GM23338 (cell line): ENCODE measurements at regions not wholly inside any gene's neighbourhood (a gene's known extent, or its start where the extent isn't known, plus 50 kb on each side); places are given as distances from the start of the nearest gene placed in this dataset.

Experiments
- ATAC-seq: fragments of 200-7000 bp; cut with Tn5 transposase; 3 replicates; pipeline ENCODE4 v1.9.1; 2020
- DNase-seq: peaks from one replicate; pipeline ENCODE4 v3.0.0-alpha.2; 2015; ENCODE audit warnings: low spot score
- H2AFZ ChIP-seq: fragments of 200-600 bp; sonication (generic); 2 replicates; pipeline ENCODE4 v1.8.0; 2016; ENCODE audit warnings: antibody characterized with exemption, mild to moderate bottlenecking, moderate library complexity
- H3F3A ChIP-seq: fragments of 200-600 bp; sonication (generic); replicated peaks from 2 replicates; pipeline ENCODE4 v1.8.0; 2017; ENCODE audit warnings: antibody characterized with exemption, mixed run types, low read depth
- H3K27ac ChIP-seq: fragments of 200-600 bp; sonication (generic); 2 replicates; pipeline ENCODE4 v1.6.1; 2016; ENCODE audit warnings: low read depth
- H3K27me3 ChIP-seq: fragments of 200-600 bp; sonication (generic); 2 replicates; pipeline ENCODE4 v1.8.0; 2016; ENCODE audit warnings: mild to moderate bottlenecking, mixed run types, moderate library complexity; ENCODE audit not compliant: insufficient read depth
- H3K36me3 ChIP-seq: fragments of 200-600 bp; sonication (generic); 2 replicates; pipeline ENCODE4 v1.8.0; 2016; ENCODE audit warnings: mild to moderate bottlenecking; ENCODE audit not compliant: insufficient read depth
- H3K4me1 ChIP-seq: fragments of 200-600 bp; sonication (generic); 2 replicates; pipeline ENCODE4 v1.8.0; 2016; ENCODE audit warnings: mild to moderate bottlenecking, moderate library complexity; ENCODE audit not compliant: insufficient read depth
- H3K4me2 ChIP-seq: fragments of 200-600 bp; sonication (generic); 2 replicates; pipeline ENCODE4 v1.7.1; 2017; ENCODE audit warnings: mixed run types
- H3K4me3 ChIP-seq: fragments of 200-600 bp; sonication (generic); 2 replicates; pipeline ENCODE4 v1.6.1; 2016; ENCODE audit warnings: mixed run types
- H3K79me2 ChIP-seq: fragments of 200-600 bp; sonication (generic); replicated peaks from 2 replicates; pipeline ENCODE4 v1.8.0; 2017; ENCODE audit warnings: mild to moderate bottlenecking; ENCODE audit not compliant: insufficient read depth
- H3K9me2 ChIP-seq: fragments of 200-600 bp; sonication (generic); 2 replicates; pipeline ENCODE4 v1.8.0; 2017; ENCODE audit not compliant: insufficient read depth
- H4K20me1 ChIP-seq: fragments of 200-600 bp; sonication (generic); replicated peaks from 2 replicates; pipeline ENCODE4 v1.8.0; 2017; ENCODE audit warnings: mild to moderate bottlenecking; ENCODE audit not compliant: insufficient read depth
- H3K27ac Mint-ChIP-seq: 2 replicates; pipeline ENCODE4 v1.8.0; 2020; ENCODE audit warnings: inconsistent platforms, mild to moderate bottlenecking, moderate library complexity, mixed read lengths
- H3K27me3 Mint-ChIP-seq: 3 replicates; pipeline ENCODE4 v1.8.0; 2022; ENCODE audit warnings: low read depth, mild to moderate bottlenecking, moderate library complexity, mixed read lengths, inconsistent platforms; ENCODE audit not compliant: insufficient read depth, poor library complexity
- H3K36me3 Mint-ChIP-seq: 3 replicates; pipeline ENCODE4 v1.8.0; 2021; ENCODE audit warnings: low read depth, mild to moderate bottlenecking, inconsistent platforms, moderate library complexity, mixed read lengths
- H3K4me1 Mint-ChIP-seq: 3 replicates; pipeline ENCODE4 v1.8.0; 2020; ENCODE audit warnings: mild to moderate bottlenecking, inconsistent platforms, mixed read lengths
- H3K4me3 Mint-ChIP-seq: 3 replicates; pipeline ENCODE4 v1.8.0; 2021; ENCODE audit warnings: moderate library complexity, mild to moderate bottlenecking, inconsistent platforms, mixed read lengths
- H3K9me3 Mint-ChIP-seq: 3 replicates; pipeline ENCODE4 v1.8.0; 2020; ENCODE audit warnings: moderate library complexity, mild to moderate bottlenecking, inconsistent platforms, mixed read lengths
- CTCF ChIP-seq, 2 experiments: fragments of 200-600 bp in 1 of 2; sonication (generic) in 1 of 2; conservative IDR thresholded peaks; 2 replicates each; pipeline versions ENCODE4 v1.5.1 to v1.6.1; 2016 to 2017; ENCODE audit warnings: antibody characterized with exemption in 2 of 2, low read depth in 2 of 2, mild to moderate bottlenecking in 2 of 2, moderate library complexity in 1 of 2
- EZH2 ChIP-seq: fragments of 200-600 bp; sonication (generic); IDR thresholded peaks from one replicate; pipeline ENCODE4 v1.8.0; 2017; ENCODE audit warnings: antibody characterized with exemption, mild to moderate bottlenecking, low read depth; ENCODE audit not compliant: unreplicated experiment
- JUNB ChIP-seq: IDR thresholded peaks from one replicate; pipeline ENCODE4 v1.6.1; 2016; ENCODE audit warnings: antibody characterized with exemption; ENCODE audit not compliant: unreplicated experiment
- NANOG ChIP-seq: IDR thresholded peaks from 2 replicates; pipeline ENCODE4 v1.6.1; 2016; ENCODE audit warnings: antibody characterized with exemption, borderline replicate concordance
- STAT1 ChIP-seq: IDR thresholded peaks from one replicate; pipeline ENCODE4 v1.6.1; 2016; ENCODE audit warnings: antibody characterized with exemption; ENCODE audit not compliant: unreplicated experiment
- ZNF114 ChIP-seq: fragments of 250-450 bp; sonication (Bioruptor Pico); IDR thresholded peaks from 2 replicates; pipeline ENCODE4 v1.5.0; 2020; ENCODE audit warnings: mild to moderate bottlenecking, moderate library complexity
- ZNF331 ChIP-seq: fragments of 250-450 bp; sonication (Bioruptor Pico); IDR thresholded peaks from 2 replicates; pipeline ENCODE4 v1.5.0; 2020; ENCODE audit warnings: low read depth, mild to moderate bottlenecking, moderate library complexity
- TF ChIP-seq, protein P1 (sequence below): fragments of 250-450 bp; sonication (Bioruptor Pico); IDR thresholded peaks from 2 replicates; pipeline ENCODE4 v1.5.0; 2020; ENCODE audit warnings: mild to moderate bottlenecking, moderate library complexity

- TF ChIP-seq, protein P1, sequence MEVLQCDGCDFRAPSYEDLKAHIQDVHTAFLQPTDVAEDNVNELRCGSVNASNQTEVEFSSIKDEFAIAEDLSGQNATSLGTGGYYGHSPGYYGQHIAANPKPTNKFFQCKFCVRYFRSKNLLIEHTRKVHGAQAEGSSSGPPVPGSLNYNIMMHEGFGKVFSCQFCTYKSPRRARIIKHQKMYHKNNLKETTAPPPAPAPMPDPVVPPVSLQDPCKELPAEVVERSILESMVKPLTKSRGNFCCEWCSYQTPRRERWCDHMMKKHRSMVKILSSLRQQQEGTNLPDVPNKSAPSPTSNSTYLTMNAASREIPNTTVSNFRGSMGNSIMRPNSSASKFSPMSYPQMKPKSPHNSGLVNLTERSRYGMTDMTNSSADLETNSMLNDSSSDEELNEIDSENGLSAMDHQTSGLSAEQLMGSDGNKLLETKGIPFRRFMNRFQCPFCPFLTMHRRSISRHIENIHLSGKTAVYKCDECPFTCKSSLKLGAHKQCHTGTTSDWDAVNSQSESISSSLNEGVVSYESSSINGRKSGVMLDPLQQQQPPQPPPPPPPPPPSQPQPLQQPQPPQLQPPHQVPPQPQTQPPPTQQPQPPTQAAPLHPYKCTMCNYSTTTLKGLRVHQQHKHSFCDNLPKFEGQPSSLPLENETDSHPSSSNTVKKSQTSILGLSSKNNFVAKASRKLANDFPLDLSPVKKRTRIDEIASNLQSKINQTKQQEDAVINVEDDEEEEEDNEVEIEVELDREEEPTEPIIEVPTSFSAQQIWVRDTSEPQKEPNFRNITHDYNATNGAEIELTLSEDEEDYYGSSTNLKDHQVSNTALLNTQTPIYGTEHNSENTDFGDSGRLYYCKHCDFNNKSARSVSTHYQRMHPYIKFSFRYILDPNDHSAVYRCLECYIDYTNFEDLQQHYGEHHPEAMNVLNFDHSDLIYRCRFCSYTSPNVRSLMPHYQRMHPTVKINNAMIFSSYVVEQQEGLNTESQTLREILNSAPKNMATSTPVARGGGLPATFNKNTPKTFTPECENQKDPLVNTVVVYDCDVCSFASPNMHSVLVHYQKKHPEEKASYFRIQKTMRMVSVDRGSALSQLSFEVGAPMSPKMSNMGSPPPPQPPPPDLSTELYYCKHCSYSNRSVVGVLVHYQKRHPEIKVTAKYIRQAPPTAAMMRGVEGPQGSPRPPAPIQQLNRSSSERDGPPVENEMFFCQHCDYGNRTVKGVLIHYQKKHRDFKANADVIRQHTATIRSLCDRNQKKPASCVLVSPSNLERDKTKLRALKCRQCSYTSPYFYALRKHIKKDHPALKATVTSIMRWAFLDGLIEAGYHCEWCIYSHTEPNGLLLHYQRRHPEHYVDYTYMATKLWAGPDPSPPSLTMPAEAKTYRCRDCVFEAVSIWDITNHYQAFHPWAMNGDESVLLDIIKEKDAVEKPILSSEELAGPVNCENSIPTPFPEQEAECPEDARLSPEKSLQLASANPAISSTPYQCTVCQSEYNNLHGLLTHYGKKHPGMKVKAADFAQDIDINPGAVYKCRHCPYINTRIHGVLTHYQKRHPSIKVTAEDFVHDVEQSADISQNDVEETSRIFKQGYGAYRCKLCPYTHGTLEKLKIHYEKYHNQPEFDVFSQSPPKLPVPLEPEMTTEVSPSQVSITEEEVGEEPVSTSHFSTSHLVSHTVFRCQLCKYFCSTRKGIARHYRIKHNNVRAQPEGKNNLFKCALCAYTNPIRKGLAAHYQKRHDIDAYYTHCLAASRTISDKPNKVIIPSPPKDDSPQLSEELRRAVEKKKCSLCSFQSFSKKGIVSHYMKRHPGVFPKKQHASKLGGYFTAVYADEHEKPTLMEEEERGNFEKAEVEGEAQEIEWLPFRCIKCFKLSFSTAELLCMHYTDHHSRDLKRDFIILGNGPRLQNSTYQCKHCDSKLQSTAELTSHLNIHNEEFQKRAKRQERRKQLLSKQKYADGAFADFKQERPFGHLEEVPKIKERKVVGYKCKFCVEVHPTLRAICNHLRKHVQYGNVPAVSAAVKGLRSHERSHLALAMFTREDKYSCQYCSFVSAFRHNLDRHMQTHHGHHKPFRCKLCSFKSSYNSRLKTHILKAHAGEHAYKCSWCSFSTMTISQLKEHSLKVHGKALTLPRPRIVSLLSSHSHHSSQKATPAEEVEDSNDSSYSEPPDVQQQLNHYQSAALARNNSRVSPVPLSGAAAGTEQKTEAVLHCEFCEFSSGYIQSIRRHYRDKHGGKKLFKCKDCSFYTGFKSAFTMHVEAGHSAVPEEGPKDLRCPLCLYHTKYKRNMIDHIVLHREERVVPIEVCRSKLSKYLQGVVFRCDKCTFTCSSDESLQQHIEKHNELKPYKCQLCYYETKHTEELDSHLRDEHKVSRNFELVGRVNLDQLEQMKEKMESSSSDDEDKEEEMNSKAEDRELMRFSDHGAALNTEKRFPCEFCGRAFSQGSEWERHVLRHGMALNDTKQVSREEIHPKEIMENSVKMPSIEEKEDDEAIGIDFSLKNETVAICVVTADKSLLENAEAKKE (CRISPR knock-in tag) = no peak
Observed at GRCh38 chr20:60528141-60528540, 569.9 kb downstream of the CDH26 start (continued).

DNA sequence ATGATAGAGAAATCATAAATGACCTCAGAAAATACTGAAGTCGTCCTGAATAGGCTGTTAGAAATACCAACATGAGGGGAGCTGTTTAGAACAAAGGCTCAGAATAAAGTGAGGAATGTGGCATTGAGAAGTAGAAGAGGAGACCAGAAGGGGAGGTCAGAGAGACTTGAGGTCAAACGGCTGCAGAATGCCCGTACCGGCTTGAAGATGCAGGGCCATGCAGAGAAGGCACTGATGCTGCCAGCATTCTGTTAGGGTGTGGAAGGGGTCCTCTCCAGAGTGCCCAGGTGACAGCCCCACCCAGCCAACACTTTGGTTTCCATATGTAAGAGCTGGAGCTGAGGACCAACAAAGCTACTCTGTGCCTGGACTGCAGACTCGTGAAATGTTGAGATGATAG, 570.9 kb downstream of the CDH26 start:
- no peak for ATAC-seq
- Histone ChIP-seq H3K36me3 (no peaks in the 10 kb centered on the region; the same call in 1 of the 2 replicates), H3K4me3 (no peak overlapping the region), H3K4me2 (no peak overlapping the region), H3K27me3 (no peaks in the 10 kb centered on the region), H4K20me1 (no peaks in the 10 kb centered on the region), H3K9me2 (no peaks in the 10 kb centered on the region), H3K27ac (no peak overlapping the region), H3K79me2 (no peaks in the 10 kb centered on the region), H3F3A (no peaks in the 10 kb centered on the region), H2AFZ (no peak overlapping the region), H3K4me1 (no peaks in the 10 kb centered on the region)
- H3K4me3 Mint-ChIP-seq = no peak overlapping the region
- H3K27ac Mint-ChIP-seq = no peak overlapping the region
- no peaks in the 10 kb centered on the region for H3K9me3 Mint-ChIP-seq
- no peak for DNase-seq
- H3K4me1 Mint-ChIP-seq = 0 out of 3 replicates have a peak, but pooled peaks cover 2% of the 10 kb centered on the region
- peaks cover 6% of the 10 kb centered on the region for H3K27me3 Mint-ChIP-seq
- TF ChIP-seq, protein P1 (CRISPR knock-in tag) = no peak
- TF ChIP-seq ZNF114 (CRISPR knock-in tag) (no peak), EZH2 (no peak), STAT1 (no peak), NANOG (no peak), CTCF (conservative IDR thresholded peaks at IDR 0.05; ENCODE audit: low read depth in 2 of 2) (no peak), ZNF331 (CRISPR knock-in tag) (no peak), JUNB (no peak)
- H3K36me3 Mint-ChIP-seq = no peaks in the 10 kb centered on the region; the same call in 2 of the 3 replicates
